Activated naive CD4-positive, alpha-beta T cell treated with anti-CD3 and anti-CD28 coated beads, Interleukin-2, amount 50 U/mL, for 72 hours (primary cell): ENCODE measurements at regions not wholly inside any gene's neighbourhood (a gene's known extent, or its start where the extent isn't known, plus 50 kb on each side); places are given as distances from the start of the nearest gene placed in this dataset.
A peak's percentile ranks its signal among the peaks of the same experiment; 100 is the strongest.
"Not testable (repeated sequence)": the region's sequence is repeated elsewhere in the genome, so short reads cannot be mapped to it uniquely, and the experiment has no call there.

Experiments
- ATAC-seq, 2 donors: fragments of 150-1000 bp; cut with Tn5 transposase; 2 replicates each; pipeline ENCODE4 v1.10.0; 2021; ENCODE audit warnings: mild to moderate bottlenecking in 2 of 2, moderate library complexity in 2 of 2
- DNase-seq, 2 donors: peaks; one replicate each; pipeline ENCODE4 v3.0.0; 2021 to 2022; ENCODE audit warnings: low spot score in 2 of 2
- H3K27ac Mint-ChIP-seq, 2 donors: one replicate each; pipeline ENCODE4 v1.8.0; 2022; ENCODE audit warnings: mild to moderate bottlenecking in 2 of 2, mixed read lengths in 2 of 2
- H3K36me3 Mint-ChIP-seq, 2 donors: one replicate each; pipeline ENCODE4 v1.8.0; 2022; ENCODE audit warnings: mixed read lengths in 2 of 2
- H3K9me3 Mint-ChIP-seq, 2 donors: one replicate each; pipeline ENCODE4 v1.8.0; 2022; ENCODE audit warnings: mixed read lengths in 2 of 2

GRCh38 chr21:15119486-15119885 lies 54.7 kb upstream of the NRIP1 start:
- ATAC-seq (no peak), DNase-seq (no peak)
- Mint-ChIP-seq H3K9me3 (no peaks in the 10 kb centered on the region), H3K36me3 (no peaks in the 10 kb centered on the region), H3K27ac (no peak overlapping the region)

GRCh38 chr21:15121097-15121654 lies 56.4 kb upstream of the NRIP1 start:
- Mint-ChIP-seq H3K27ac (no peak overlapping the region), H3K9me3 (no peaks in the 10 kb centered on the region), H3K36me3 (no peaks in the 10 kb centered on the region)
- ATAC-seq (no peak), DNase-seq (no peak)

GRCh38 chr21:15121655-15122120 lies 56.9 kb upstream of the NRIP1 start:
- Mint-ChIP-seq H3K27ac (peak overlapping the region in 1 of 2 donors; percentile 51), H3K36me3 (no peaks in the 10 kb centered on the region), H3K9me3 (no peaks in the 10 kb centered on the region)
- ATAC-seq (no peak), DNase-seq (no peak)

DNA sequence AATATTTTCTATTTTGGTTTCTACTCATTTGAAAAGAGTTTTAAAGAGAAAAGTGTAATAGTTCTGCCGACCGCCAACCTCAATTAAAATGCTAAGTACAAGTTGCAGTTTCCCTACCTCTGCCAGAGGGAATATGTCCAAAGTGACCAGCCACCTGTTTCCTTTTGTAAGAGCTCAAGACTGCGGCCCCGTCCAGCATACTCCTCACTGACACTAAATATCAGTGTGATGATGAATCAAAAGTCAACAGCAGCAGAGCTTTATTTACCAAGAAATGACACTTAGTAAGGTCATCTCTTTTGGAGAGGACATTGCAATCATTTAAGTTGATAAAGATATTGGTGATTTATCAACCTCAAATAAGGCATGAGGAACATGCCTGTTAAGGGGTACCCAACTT lies 57.4 kb upstream of the NRIP1 start:
- ATAC-seq, result no peak
- H3K27ac Mint-ChIP-seq, result no peak overlapping the region
- no peaks in the 10 kb centered on the region for H3K36me3 Mint-ChIP-seq
- no peak for DNase-seq
- H3K9me3 Mint-ChIP-seq, result no peaks in the 10 kb centered on the region

GRCh38 chr21:15124731-15125130 lies 59.9 kb upstream of the NRIP1 start:
- Mint-ChIP-seq H3K27ac (no peak overlapping the region), H3K36me3 (peaks cover 0 to 4% of the 10 kb centered on the region in 2 donors), H3K9me3 (peaks cover 8 to 14% of the 10 kb centered on the region in 2 donors)
- ATAC-seq (no peak), DNase-seq (no peak)

DNA sequence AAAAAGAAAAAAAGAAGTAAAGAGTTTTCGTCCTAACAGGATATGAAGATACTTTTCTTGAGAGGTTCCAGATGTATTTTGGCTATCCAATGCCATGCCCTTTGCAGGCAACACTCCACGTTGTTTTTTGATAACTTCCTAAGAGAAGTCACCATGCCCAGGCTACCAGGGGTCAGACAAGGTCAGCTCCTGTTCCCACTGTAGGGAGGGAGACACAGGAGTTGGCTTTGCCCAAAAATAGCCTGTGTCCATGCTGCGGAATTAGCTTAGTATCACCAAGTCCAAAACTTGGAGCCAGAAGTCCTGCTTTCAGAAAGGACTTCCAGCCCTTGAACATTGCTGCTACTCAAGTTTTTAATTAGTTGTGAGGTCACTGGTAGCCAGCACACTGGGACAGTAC lies 62.1 kb upstream of the NRIP1 start:
- ATAC-seq (no peak), DNase-seq (no peak)
- Mint-ChIP-seq H3K9me3 (peaks cover 8 to 14% of the 10 kb centered on the region in 2 donors), H3K36me3 (peaks cover 0 to 4% of the 10 kb centered on the region in 2 donors), H3K27ac (no peak overlapping the region)

GRCh38 chr21:15127437-15127836 lies 62.6 kb upstream of the NRIP1 start:
- peaks cover 0 to 4% of the 10 kb centered on the region in 2 donors for H3K36me3 Mint-ChIP-seq
- peaks cover 8 to 17% of the 10 kb centered on the region in 2 donors for H3K9me3 Mint-ChIP-seq
- no peak for DNase-seq
- ATAC-seq, result no peak
- H3K27ac Mint-ChIP-seq, result no peak overlapping the region

GRCh38 chr21:15128267-15128666 lies 63.5 kb upstream of the NRIP1 start:
- DNase-seq (no peak), ATAC-seq (no peak)
- Mint-ChIP-seq H3K27ac (no peak overlapping the region), H3K9me3 (peaks cover 8 to 21% of the 10 kb centered on the region in 2 donors), H3K36me3 (peaks cover 0 to 4% of the 10 kb centered on the region in 2 donors)

DNA sequence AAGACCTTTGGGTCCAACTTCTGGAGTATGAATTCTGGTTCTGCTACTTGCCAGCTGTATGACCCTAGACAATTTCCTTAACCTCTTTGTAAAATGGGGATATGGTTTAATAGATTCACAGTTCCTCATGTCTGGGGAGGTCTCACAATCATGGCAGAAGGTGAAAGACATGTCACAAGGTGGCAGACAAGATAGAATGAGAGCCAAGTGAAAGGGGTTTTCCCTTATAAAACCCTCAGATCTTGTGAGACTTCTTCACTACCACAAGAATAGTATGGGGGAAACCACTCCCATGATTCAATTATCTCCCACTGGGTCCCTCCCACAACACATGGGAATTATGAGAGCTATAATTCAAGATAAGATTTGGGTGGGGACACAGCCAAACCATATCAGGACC lies 63.9 kb upstream of the NRIP1 start:
- DNase-seq, H3K27ac Mint-ChIP-seq, H3K36me3 Mint-ChIP-seq: not testable (repeated sequence)
- ATAC-seq, result peak in 1 of 2 donors; percentile 70
- peaks cover 8 to 21% of the 10 kb centered on the region in 2 donors for H3K9me3 Mint-ChIP-seq

DNA sequence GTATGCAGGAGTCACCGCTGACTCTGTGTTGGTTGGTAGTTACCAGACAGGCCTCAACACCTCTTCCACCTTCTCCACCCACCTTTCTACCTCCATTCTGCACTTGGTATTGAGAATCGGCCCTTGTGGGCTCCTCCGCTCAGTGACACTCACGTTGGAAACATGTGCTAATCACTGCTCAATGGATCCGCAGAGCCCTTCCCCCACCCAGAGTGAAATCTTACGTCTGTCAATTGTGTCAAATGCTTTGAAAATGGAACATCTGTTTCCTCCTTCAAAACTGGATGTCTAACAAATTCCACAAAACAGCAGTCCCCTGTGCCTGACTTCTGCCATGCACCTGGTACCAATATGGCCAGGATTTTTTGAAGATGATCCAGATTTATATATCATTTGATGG lies 65.5 kb upstream of the NRIP1 start:
- no peak overlapping the region for H3K27ac Mint-ChIP-seq
- peaks cover 8 to 21% of the 10 kb centered on the region in 2 donors for H3K9me3 Mint-ChIP-seq
- ATAC-seq, result no peak

GRCh38 chr21:15130751-15131150 lies 66.0 kb upstream of the NRIP1 start:
- ATAC-seq, result no peak

More for the DNA sequence above, 65.5 kb upstream of the NRIP1 start:
- no peak for DNase-seq
- peaks cover 0 to 4% of the 10 kb centered on the region in 2 donors for H3K36me3 Mint-ChIP-seq

GRCh38 chr21:15132781-15133180 lies 68.0 kb upstream of the NRIP1 start:
- no peak overlapping the region for H3K27ac Mint-ChIP-seq
- no peak for DNase-seq
- ATAC-seq, result no peak
- H3K9me3 Mint-ChIP-seq, result peaks cover 8 to 21% of the 10 kb centered on the region in 2 donors
- peaks cover 0 to 4% of the 10 kb centered on the region in 2 donors for H3K36me3 Mint-ChIP-seq

More at GRCh38 chr21:15130751-15131150, 66.0 kb upstream of the NRIP1 start:
- Mint-ChIP-seq H3K36me3 (peaks cover 0 to 4% of the 10 kb centered on the region in 2 donors), H3K27ac (no peak overlapping the region), H3K9me3 (peaks cover 8 to 21% of the 10 kb centered on the region in 2 donors)
- DNase-seq, result no peak

DNA sequence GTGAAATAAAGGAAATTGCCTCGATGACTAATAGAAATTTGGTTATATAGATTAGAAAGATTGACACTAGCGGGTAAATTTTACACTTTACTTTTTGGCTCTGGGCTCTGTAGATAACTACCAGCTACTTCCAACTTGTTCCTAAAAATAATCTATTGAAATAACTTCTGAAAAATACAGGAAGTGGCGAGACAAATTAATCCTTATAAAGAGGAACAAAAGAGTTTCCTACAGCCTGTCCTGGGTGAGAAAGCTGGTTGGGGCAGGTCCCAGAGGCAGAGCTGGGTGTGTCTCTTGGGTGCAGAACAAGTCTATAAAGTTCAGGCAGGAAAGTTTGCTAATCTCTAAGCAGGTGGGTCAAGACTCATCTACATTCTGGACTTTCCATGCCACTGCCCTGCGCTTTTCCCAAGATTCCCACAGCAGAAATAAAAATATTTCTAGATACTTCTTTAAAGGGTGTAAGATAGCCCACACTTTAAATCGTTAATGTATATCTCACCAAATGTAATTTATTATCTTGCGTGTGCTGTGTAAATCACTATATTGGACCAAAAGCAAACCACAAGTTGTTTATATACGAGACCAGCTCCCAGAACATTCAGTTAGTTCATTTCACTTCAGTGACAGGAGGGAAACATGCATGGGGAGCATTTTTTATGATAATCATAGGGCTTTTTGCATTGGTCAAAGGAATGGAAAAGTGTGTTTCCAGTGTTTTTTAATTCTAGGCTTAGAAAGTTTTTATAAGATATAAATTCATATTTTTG lies 70.1 kb upstream of the NRIP1 start:
- peaks cover 0 to 7% of the 10 kb centered on the region in 2 donors for H3K9me3 Mint-ChIP-seq
- no peak overlapping the region for H3K27ac Mint-ChIP-seq
- DNase-seq (no peak), ATAC-seq (no peak)
- H3K36me3 Mint-ChIP-seq, result no peaks in the 10 kb centered on the region

GRCh38 chr21:15135867-15136629 lies 71.2 kb upstream of the NRIP1 start:
- no peak for DNase-seq
- Mint-ChIP-seq H3K36me3 (no peaks in the 10 kb centered on the region), H3K9me3 (peaks cover 0 to 7% of the 10 kb centered on the region in 2 donors), H3K27ac (no peak overlapping the region)
- no peak for ATAC-seq

DNA sequence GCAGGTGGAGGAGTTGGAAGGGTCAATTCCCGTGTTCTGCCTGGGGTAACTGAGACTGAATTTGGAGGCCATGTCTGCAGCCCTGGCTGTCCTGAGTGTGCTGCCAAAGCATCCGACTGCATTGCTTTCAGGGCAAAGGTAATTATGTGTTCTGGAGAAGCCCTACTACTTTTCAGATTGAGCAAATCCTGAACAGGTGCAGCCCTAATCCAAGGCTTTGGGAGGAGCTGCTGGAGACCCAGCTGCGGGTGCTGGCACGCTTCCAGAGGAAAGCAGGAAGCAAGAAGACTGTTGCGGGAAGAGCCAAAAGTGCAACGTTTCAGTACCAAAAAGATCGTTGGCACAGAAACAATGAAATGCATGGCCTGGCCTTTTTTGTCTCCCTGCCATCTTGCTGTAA lies 73.7 kb upstream of the NRIP1 start:
- no peak for DNase-seq
- ATAC-seq, result no peak
- Mint-ChIP-seq H3K36me3 (no peaks in the 10 kb centered on the region), H3K9me3 (no peaks in the 10 kb centered on the region), H3K27ac (no peak overlapping the region)

DNA sequence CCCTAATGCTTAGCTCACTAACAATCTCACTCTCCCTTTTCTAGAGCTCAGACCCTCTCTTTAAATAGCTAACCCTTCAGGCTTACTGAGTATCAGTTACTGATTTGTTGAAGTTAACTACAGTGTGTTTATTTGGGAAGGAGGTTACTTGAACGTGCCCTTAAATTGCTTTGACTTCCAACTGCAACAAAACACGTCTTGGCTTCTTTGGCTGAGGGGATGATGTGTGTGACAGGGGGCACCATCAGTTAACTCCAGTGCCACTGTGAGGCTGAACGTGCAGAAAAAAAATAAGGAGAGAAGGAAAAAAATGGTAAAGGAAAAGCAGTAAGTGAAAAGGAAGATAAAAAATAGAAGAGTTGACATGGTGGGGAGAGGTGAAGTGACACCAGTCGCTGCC lies 75.1 kb upstream of the NRIP1 start:
- ATAC-seq (no peak), DNase-seq (no peak)
- H3K36me3 Mint-ChIP-seq, result no peaks in the 10 kb centered on the region
- no peaks in the 10 kb centered on the region for H3K9me3 Mint-ChIP-seq
- H3K27ac Mint-ChIP-seq, result no peak overlapping the region

GRCh38 chr21:15140321-15141019 lies 75.7 kb upstream of the NRIP1 start:
- H3K9me3 Mint-ChIP-seq, result no peaks in the 10 kb centered on the region
- ATAC-seq (no peak), DNase-seq (no peak)
- no peaks in the 10 kb centered on the region for H3K36me3 Mint-ChIP-seq
- no peak overlapping the region for H3K27ac Mint-ChIP-seq
